Activated CD4-positive, alpha-beta T cell treated with anti-CD3 and anti-CD28 coated beads for 48 hours (primary cell): ENCODE measurements at regions not wholly inside any gene's neighbourhood (a gene's known extent, or its start where the extent isn't known, plus 50 kb on each side); places are given as distances from the start of the nearest gene placed in this dataset.

ENCODE experiments used
- DNase-seq: peaks from one replicate; pipeline ENCODE4 v3.0.0-alpha.2; 2020

DNA sequence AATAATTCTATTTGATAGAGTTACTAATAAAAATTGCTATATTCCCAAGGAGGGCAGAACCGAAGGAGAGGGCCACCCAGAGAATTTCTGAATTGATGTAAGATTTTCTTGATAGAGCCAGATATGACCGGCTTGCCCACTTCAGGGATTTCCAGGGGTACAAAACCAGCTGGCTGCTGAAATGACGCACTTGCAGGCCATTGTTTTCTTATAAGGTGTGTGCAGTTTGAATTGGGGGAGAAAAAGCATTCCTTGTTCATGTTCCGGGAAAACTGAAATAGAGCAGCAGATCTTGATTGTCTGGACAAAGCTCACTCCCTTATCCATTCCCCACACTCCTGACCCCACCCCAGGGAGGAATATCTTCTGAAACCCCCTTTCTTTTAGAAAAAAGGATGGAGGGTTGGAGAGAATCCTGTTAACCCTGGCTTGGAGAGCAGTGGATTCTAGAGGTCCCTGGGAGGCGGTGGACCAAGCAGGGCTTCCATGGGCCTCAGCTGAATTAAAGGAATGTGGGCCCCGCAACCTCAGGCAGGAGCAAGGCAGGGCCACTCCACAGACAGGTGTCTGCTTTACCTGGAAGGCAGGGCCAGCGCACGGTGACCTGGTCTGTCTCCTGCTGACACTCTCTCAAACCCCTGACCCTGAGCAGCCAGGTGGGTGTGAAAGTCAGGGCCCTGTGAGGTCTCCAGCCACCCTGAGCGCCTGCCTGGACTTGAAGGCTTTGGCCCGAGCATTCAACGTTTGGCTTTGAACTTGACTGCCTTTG lies 96.4 kb downstream of the TMEM170B start:
- DNase-seq = no peak

DNA sequence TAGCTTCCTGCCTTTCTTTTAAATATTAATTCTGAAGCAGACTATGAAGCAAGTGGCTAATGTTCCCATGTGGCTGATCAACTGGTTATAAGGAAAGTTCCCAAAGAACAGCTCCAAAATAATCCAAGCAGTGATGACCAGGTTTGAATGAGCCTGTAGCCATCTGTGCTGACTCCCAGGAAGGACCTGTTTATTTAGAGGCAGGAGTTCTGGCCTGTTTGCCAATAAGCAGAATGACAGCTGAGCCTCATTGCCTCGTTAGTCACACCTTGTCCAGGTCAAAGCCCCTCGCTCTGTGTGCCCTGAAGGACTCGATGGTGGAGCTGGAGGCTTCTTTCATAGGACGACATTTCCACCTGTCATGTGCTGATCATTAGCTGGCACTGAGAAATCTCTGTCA lies 97.4 kb downstream of the TMEM170B start:
- DNase-seq = no peak

DNA sequence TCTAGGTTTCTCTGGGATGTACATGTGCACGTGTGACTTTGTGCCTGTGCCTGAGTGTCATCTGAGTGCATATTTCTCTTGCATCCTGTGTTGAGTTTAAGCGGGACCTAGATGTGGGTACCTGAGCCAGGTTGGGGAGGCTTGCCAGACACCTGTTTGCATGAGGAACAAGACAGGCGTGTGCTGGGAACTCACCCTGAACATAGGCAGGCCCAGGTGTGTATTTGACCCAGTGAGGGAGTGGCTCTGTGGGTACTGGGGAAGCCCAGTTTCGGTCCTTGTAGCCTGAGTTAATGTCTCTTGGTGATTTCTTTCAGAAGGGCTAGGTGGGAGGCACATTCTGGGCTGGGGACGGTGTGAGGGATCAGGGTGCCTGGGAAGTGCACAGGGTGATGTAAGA lies 98.6 kb downstream of the TMEM170B start:
- no peak for DNase-seq

DNA sequence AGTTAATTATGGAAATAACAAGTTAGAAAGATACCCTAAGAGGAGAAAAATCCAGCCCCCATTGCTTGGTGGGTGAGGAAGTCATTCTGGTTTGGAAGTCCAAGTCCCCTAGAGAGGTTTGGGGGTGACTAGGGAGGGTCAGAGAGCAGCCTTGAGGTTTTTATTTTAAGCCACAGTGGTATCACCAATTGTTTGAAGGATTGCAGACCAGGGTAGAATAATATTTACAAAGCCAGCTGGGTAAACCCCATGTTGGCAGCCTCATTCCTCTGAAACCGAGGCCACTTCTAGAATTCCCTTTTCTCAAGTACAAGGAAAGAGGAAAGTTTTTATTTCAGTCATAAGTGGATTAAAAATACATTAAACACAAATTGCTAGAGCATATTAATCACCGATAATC lies 99.7 kb downstream of the TMEM170B start:
- DNase-seq = no peak

DNA sequence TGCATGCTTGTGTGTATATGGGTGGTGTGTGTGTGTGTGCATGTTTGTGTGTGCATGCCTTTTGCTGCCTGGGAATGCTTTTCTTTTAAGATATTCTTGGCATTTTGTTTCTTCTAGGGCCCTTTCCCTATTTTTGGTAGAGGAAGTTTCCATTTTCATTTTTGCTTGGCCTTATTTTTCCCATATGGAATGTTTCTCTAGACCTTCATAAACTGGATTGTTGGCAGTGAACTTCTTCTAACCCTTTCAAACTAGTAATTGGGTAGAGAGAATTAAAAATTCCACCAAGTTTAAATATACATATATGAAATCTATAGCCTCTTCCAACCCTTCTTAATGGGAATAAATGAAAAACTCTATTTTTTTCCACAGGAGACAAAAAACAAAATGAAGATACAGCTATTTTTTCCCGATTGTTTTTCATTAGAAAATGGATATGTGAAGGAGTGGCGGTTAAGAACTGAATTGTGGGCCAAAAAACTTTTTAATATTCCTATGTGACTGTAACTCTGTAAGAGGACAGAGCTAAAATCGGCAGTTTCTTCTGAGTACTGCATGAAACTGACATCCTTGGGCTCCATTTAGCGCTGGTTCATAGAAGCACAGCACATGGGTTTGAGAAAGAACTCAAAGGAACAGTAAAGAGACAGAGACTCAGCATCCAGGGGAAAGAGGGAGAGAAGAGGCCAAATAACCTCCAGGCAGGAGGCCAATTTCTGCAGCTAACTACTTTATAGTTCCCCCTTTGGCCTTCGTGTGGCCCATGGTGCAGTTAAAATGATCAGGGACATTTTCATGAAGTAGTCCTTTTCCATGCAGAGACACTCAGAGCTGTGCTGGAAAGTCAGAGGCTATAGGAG lies 102.1 kb downstream of the TMEM170B start:
- no peak for DNase-seq

DNA sequence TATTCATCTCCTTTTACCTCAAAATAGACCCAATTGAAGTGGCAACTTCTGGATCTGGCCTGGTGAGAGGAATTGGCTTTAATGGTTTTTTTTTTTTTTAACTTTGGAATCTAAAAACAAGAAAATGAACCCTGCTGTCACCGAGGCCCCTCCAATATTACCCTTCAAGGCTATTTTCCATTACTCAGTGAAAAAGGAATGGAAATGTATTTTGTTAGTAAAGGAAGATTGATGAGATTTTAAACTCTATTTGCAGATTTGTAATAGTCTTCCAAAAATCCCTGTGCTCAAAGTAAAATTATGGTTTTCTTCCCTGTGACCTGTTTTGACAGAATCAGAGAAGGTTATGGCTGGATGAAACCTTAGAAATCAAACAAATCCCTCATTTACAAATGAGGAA lies 102.9 kb downstream of the TMEM170B start:
- DNase-seq = no peak

DNA sequence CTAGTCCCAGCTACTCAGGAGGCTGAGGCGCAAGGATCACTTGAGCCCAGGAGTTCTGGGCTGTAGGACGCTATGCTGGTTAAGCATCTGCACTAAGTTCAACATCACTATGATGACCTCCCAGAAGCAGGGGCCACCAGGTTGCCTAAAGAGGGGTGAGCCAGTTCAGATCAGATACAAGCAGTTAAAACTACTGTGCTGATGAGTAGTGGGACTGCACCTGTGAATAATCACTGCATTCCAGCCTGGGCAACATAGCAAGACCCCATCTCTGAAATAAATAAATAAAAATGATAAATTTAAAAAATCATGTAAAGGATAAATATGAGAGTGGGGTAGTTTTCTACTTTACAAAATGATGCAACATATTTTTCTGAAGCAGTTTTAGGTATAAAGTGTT lies 106.5 kb downstream of the TMEM170B start:
- DNase-seq = no peak

DNA sequence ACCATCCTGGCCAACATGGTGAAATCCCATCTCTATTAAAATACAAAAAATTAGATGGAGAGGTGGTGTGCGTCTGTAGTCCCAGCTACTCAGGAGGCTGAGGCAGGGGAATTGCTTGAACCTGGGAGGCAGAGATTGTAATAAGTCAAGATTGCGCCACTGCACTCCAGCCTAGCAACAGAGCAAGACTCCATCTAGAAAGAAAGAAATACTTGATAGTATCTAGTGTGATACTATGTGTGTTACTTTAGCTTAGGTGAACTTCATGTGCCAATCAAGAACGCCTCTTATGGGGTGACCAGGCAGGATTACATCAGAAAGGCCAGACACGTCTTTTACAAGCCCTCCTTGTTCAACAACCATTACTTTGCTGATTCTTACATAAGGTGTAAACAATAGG lies 107.1 kb downstream of the TMEM170B start:
- DNase-seq = no peak

DNA sequence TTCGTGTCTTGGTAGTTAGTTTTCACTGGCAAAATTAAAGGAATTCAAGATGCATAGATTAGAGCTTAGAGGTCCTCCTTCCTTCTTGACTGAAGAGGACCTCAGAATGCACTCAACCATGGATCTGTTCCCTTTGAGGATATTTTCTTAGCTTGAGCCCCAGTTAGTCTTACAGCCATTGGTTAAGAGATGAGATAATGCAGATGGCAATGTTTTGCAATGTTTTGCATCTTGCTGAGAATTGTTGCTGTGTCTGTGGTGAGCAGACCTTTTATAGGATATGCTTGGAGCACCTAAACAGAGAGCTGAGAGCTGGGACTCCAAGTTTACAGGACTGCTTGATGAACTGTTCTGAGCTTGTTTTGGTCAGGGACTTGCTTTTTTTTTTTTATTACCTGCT lies 107.5 kb downstream of the TMEM170B start:
- DNase-seq = no peak

DNA sequence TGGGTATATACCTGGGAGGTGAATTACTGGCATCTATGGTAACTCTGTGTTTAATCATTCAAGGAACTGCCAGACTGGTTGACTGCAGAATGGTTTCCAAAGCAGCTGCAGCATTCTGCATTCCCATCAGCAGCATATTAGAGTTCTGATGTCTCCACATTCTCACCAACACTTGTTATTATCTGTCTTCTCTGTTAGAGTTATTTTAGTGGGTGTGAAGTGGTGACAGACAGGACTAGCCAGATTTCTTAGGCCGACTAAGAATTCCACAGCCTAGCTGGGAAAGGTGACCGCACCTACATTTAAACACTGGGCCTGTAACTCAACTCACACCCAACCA lies 110.9 kb downstream of the TMEM170B start:
- no peak for DNase-seq

DNA sequence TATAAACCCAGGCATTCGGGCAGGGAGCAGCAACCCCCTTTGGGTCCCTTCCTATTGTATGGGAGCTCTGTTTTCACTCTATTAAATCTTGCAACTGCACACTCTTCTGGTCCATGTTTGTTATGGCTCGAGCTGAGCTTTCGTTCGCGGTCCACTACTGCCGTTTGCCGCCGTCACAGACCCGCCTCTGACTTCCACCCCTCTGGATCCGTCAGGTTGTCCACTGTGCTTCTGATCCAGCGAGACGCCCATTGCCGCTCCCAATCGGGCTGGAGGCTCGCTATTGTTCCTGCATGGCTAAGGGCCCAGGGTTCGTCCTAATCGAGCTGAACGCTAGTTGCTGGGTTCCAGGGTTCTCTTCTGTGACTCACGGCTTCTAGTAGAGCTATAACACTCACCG lies 111.3 kb downstream of the TMEM170B start:
- no peak for DNase-seq

DNA sequence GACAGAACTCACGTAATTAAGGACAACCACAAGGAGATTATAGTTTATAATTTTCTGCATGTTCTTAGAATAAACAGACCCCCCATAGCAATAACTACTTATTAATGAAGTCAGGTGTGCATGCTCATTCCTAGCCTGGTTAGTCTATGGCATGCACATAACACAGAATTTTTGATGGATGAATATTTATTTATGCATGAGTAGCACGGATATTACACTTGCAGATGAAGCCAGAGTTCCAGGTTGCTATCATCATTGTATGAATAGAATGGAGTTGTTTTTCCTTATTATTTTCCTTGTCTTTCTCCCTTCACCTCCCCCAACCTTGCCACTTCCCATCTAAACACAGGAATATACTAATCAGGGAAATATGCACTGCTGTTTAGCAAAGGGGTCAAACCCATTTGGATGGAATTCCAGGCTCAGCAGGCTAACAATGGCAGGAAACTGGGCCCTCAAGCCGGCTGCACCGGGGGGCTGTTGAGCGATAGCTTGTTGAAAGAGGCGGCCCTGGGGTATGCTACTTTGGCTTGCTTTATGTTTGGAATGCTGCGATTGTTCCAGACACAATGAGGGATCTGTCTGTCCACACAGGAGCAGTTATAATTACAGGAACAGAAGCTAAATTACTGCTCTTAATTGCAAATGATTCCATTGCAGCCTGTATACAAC lies 112.6 kb downstream of the TMEM170B start:
- no peak for DNase-seq

DNA sequence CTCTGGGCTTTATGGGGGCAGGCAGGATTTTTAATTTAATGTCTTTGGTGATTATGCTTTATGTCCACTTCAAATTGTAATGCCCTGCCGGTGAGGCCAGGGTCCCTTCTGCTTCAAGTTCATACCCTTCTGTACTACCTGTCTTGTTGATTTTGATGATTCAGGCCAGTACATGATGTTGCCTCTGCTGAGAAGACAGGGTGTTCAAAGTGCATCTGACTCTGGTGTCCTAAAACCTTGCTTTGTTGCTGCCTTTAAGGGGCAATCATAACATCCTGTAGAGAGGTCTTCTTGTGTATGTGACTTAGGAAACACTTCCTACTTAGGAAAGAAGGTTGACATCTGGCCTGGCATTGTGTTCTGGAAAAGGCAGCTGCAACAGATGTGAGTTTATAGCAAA lies 113.2 kb downstream of the TMEM170B start:
- DNase-seq = no peak

DNA sequence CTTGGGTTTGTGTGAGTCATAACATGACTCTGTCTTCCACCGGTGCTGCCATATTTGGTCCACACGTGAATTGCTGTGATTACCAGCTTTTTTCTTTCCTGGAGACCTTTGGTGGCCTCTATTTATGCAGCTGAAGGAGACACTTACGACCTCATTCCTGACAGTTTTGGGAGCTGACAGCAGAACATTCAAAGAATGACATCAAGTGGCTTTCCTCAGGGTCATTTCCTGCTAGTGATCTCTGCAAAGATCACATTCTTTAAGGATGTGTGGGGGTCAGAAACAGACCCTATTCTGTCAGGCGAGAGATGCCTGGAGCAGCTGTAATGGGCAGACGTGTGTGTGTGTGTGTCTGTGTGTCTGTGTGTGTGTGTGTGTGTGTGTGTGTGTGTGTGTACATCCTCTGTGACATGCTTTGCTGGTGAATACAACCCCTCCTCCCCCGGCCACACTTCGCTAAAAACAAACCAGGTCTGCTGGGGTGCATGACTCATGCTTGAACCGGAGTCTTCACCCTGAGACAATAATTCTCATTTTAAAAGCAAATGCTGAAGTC lies 115.6 kb downstream of the TMEM170B start:
- peak; percentile 64 for DNase-seq

DNA sequence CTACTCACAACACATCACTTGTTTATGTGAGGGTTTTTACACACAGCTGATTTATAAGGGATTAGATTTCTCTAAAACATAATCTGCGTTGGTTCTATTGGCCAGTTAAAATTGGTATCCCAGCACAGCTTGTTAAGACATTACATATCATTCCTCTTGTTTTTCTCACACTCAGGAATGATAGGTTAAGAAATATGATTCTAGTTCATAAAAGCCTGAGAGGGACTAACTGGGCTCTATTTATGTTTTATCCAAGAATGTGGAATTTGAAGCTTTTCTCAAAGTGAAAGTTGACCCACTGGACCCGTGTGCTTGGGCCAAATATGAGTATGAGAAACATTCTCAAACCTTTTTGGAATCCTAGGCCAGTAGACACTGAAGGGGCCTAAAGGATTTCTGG lies 117.3 kb downstream of the TMEM170B start:
- no peak for DNase-seq

DNA sequence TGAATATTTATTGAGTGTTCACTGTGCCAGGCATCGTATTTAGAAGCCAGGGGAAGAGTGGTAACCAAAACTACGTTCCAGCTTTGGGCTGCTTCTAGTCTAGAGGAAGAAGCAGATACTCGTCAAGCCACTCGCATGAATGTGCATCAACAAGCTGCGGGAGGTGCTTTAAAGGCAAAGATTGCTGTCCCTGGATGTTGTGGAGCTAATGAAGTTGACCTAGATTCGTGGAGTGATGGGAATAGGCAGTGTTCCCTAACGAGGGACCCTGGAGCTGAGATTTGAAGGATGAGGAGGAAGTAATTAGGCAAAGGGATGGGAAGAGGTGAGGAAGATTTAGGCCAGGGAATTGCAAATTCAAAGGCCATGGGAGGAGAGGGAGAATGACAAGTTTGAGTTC lies 118.9 kb downstream of the TMEM170B start:
- no peak for DNase-seq

DNA sequence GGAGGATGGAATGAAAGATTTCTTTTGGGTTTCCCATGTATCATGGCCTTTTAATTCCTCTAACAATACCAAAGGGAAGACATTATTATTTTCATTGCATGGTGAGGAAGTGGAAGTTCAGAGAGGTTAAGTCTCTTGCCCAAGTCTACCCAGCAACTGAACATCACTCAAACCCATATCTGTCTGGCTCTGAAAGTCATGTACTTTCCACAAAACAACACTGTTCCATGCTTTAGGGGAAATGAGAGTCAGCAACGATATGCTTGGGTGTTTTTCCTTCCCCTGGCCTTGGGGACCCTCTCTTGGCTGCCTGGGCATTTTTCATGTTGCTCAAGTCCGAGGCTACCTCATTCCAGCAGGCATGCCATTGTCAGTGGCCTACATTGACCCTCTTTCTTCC lies 118.8 kb downstream of the ADTRP start:
- no peak for DNase-seq

DNA sequence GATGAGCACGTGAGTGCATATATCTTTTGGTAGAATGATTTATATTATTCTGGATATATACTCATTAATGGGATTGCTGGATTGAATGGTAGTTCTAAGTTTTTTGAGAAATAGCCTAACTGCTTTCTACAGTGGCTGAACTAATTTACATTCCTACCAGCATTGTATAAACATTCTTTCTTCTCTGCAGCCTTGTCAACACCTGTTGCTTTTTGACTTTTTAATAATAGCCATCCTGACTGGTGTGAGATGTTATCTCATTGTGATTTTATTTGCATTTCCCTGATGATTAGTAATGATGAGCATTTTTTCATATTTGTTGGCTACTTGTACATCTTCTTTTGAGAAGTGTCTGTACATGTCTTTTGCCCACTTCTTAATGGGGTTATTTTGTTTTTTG lies 116.3 kb downstream of the ADTRP start:
- DNase-seq = no peak

DNA sequence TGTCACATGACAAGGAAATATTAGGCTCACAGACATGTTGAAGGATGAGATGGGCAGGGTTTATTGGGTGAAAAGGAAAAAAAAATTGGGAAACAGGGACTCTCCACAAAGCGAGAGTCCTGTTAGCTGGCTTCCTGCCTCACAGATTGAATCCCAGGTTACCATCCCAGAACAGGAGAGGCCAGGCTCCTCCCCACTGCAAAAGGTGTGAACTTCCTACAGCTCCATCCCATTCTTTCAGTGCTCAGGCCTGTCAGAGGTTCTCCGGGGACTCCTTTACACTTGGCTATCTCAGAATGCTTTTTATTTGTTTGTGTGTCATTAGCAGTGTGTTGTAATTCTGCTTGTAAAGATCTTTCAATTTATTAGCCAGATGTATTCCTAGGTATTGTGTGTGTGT lies 115.1 kb downstream of the ADTRP start:
- DNase-seq = no peak
